DMS 273 (cell line): ENCODE measurements at regions not wholly inside any gene's neighbourhood (a gene's known extent, or its start where the extent isn't known, plus 50 kb on each side); places are given as distances from the start of the nearest gene placed in this dataset.
"Not testable (repeated sequence)": the region's sequence is repeated elsewhere in the genome, so short reads cannot be mapped to it uniquely, and the experiment has no call there.

Experiments
- DNase-seq: peaks from one replicate; lab custom pipeline; 2025; ENCODE audit not compliant: unreplicated experiment; lab: John Stamatoyannopoulos, UW

DNA sequence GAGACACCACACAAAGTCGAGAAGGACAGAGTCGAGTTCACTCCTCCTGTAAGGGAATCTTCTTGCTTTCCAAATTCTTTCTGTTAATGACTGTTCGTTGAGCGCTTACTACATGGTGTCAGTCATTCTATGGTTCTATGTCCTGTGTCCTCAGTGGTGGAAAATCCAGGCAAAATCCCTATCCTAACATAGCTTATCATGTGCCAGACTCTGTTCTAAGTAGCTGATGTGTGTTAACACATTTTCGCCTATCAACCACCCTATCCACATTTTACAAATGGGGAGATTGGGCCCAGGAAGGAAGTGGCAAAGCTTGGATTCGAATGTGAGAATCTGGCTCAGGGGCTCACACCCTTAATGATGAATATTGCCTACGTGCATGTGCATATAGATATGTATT lies 280.1 kb downstream of the GATA3 start:
- DNase-seq: no peak

DNA sequence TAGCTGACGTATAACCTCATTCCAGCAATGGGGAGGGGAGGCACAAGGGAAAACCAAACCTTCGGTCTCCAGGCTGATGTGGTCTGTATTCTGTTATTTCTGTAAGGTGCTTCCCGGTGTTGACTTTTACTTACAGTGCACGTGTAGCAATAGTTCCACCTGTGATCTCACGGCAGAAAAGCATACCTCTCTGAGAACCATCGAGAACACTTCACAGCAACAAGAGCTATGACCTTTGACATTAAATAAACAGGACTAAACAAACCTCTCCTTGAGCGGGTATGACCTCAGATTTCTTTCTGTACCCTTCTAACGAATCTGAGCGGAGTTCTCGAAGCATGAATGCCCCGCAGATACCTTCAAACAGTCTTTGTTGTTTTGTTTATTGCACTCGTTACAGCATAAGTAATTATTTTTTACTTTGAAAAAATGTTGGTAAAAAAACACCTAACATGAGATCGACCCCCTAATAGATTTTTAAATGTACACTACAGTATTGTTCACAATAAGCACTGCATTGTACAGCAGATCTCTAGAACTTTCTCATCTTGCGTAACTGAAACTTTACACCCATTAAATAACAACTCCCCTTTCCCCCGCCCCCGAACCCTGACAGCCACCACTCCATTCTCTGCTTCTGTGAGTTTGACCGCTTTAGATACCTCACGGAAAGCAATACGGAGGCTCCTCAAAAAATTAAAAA lies 282.3 kb downstream of the GATA3 start:
- DNase-seq: no peak

DNA sequence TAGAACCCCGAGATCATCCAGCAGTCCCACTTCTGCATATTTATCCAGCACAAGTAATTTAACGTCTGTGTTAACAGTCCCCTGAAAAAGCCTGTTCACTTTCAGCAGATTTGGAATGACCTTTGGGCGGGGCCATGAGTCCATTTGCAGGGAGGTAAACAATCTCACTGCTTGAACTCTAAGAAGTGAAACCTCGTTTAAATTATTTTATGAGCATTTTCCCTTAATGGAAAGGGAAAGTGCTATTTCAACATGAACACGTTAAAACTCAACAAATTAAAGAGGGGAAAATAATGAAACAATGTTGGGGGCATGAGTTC lies 282.8 kb downstream of the GATA3 start:
- no peak for DNase-seq

DNA sequence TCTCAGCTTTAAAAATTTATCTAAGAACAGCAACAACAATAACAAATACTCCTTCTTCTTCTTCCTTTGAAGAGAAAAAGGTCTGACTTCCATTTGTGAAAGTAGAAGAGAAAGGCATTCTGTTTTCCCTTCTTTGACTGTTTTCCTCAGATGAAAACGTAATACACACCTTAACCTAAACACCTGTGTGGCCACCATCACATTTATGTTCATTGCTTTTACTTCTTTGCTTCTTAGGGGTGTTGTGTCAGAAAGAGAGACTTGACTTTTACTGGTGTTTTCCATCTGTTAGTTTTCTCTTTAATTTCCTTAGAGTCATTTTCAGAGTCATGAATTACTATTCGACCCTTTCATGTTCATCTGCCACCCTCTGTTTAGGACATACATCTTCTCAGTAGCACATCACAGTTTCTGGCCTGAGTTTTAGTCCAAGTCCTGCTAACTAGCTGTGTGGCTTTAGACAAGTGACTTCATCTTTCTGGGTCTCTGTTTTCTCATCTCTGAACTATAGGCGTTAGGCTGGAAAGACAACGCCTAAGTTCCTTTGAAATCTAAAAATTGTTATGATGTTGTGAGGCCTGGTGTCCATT lies 283.8 kb downstream of the GATA3 start:
- DNase-seq: no peak

DNA sequence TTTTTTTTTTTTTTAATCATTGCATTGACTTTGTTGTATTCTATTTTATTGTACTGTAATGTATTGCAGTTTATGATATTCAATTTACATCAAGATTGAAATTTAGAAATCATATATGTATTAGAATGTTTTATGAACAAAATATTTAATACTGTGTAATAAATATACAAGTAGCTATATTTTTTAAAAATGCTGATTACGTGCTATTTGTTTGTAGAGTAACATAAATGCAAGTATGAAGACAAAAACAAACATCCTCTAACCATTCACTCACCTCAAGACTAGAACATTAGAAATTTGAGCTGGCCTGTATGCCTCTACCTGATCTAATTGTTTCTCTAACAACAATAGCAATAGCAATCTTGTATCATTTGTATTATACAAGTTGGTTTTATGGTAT lies 290.3 kb downstream of the GATA3 start:
- no peak for DNase-seq

DNA sequence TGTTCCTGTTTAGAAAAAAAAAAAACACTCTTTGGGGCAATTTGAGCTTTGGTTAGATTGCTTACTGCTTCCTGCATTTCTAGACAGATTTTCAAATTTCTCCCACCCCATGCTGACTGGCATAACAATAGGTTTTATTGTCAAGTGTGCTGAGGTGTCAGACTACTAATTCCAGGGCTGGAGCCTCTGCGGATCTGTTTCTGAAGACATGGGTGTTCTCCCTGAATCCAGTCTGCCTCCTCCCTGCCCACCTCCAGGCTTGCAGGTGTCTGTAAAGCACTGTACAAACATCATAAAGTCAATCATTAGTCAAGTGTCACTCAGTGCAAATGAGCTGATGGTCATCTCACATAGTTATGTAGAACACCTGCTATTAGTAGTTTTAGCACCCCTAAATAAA lies 292.4 kb downstream of the GATA3 start:
- no peak for DNase-seq

DNA sequence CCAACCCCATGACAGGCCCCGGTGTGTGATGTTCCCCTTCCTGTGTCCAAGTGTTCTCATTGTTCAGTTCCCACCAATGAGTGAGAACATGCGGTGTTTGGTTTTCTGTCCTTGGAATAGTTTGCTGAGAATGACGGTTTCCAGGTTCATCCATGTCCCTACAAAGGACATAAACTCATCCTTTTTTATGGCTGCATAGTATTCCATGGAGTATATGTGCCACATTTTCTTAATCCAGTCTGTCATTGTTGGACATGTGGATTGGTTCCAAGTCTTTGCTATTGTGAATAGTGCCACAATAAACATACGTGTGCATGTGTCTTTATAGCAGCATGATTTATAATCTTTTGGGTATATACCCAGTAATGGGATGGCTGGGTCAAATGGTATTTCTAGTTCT lies 293.1 kb downstream of the GATA3 start:
- DNase-seq: not testable (repeated sequence)

DNA sequence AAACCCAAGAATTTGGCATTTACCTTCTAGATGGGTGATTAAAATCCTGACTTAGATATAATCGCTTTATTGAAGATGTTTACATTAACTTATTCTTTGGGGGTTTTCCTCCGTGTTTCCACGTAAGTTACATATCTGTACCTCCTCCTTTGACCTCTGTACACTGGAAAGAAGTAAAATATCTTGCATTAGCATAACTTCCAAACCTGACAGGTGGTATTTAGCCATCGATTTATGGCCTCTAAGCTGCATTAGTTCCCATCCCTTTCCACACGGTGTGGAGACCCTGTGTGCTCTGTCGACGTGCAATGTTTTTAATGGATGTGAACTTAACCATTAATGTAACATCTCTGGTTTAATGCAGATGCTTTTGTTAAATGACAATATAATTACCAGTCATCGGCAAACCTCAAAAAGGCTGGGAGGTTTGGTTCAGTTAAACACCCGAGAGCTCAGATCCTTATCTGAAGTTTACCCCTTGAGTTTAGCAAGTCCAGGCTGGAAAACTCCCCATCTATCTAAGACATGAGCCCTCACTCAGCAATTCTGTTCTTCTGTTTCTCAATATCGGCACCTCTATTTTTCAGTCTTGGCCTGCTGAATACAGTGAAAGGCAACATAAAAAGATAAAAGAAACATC lies 295.2 kb downstream of the GATA3 start:
- DNase-seq: no peak

DNA sequence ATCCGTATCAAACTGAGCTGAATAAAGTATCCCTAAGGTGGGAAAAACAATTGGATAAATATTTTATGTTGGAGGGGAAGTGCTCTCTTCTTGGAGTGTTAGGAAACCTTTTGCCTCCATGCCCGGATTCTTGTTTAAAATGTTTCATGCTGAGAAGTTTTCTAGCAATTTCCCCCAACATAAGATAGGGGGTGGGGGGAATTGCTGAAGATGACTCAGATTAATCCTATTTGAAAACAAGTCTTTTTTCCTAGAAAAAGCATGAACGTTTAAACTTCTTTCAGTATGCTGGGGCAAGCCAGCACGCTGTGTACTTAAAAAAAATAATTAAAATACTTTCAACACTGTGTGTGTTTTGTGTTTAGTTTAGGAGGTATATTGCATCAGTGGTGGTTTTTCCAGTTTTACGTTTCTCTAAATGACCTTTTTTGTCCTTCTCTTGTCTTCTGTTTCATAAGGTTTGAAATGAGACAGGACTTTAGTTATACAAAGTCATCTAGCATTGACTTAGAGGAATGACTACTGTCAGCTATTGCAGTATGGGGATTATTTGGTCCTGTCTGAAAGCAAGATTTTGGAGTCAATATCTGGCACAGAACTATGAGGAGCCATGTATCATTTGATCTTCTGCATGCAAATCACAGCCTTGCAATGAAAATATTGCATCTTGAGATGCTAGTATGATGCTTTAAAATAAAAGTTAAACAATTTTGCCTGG lies 295.9 kb downstream of the GATA3 start:
- DNase-seq: no peak

DNA sequence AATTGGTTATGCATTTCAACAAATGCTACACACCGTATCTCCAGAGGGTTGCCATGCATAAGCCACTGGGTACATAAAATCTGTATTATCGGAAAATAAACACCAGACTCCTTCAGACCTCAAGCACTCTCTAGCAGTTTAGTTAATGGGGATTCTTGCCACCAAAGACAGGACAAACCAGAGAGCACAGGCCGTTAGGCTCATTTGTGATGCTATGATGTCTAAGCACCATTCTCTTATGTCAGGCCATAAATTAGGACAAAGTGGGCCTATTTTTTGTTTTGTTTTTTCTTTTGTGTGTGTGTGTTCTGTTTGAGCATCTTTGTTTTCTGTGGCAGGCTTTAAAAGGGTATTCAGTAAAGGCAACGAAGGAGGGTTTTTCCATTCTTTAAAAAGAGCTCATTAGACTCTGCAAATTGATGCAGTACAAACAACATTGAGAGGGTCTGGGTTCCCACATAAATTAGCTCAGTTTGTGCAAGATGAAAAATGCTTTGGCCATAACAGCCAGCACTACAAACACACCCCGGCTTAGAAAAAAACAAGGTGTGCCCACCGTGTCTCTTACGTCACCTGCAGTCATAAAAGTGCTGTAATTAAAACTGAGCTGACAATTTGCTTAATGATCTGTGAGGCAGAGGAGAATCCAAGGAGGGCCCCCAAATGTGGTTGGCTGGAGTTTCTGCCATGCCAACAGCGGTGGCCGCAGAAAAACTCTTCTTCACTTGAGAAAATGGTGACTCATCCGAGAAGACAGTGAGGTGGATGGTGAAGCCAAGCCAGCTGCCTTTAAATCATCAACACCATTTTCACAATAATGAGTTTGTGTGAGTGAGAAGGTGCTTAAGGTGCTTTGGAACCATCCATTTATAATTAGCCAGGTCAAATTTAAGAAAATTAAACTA lies 297.9 kb downstream of the GATA3 start:
- no peak for DNase-seq

DNA sequence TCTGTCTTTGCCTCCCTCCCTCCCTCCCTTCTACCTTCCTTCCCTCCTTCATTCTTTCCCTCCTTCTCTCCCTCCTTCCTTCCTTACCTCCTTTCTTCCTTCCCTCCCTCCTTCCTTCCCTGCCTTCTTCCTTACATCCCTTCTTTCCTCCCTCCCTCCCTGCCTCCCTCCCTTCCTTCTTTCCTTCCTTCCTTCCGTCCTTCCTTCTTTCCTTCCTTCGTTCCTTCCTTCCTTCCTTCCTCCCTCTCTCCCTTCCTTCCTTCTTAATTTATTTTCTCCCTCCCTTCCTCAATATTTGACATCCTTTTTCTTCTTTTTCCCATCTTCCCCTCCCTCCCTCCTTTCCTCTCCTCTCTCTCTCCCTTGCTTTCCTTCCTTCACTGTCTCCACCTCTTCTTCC lies 301.8 kb downstream of the GATA3 start:
- DNase-seq: no peak

DNA sequence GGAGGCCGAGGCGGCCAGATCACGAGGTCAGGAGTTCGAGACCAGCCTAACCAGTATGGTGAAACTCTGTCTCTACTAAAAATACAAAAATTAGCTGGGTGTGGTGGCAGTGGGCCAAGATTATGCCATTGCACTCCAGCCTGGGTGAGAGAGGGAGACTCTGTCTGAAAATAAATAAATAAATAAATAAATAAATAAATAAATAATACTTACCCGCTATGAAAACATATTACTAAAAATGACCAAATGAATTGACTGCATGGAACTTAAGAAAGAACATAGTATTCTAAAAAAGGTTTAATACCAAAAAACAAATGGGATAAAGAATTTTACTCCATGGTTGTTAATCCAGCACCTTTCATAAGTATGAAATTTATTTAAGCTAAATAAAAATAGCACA lies 305.0 kb downstream of the GATA3 start:
- no peak for DNase-seq

DNA sequence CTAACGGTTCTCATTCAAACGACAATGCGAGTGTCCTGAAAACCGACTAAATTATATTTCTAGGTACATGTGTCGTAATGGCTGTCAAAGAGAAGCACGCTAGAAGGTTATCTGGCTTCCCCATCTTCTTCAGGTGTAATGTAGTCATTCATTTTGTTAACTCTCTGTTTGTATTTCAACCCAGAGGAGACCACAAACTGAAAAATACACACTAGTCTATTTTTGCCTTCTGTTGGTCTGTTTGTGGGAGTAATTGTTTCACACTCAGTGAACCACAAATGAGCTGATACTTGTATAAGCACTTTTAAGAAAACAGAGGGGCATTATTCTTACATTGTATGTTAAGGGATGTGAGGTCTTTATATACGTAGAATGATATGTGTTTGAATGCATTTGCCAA lies 305.9 kb downstream of the GATA3 start:
- no peak for DNase-seq

DNA sequence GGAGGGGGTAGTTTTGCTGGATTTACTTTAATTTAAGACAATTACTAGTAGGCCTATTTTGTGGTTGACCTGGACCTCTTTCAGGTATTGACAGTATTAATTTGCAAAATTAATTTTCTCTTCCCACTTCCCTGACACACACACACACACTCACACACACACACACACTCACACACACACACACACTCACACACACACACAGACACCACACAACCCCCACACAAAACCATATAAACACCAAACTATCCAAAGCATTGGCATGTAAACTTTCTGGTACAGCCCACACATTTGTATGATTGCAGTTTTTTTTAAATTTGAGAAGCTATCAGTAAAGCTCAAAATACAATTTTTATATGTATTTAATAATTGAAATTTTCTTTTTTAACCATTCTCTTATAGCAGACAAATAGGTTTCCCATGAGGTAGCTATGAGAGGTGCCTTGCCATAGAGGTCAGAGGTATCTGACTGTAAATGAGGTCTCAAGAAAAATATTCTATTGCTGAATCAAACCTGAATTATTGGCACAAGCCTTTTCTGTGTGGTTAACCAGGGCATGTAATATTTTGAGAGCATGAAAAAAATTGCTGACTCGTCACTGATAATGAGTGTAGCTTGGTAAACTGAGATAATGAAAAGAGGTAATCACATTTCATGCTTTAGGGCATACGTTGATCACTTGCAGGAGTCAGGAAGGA lies 306.5 kb downstream of the GATA3 start:
- no peak for DNase-seq

DNA sequence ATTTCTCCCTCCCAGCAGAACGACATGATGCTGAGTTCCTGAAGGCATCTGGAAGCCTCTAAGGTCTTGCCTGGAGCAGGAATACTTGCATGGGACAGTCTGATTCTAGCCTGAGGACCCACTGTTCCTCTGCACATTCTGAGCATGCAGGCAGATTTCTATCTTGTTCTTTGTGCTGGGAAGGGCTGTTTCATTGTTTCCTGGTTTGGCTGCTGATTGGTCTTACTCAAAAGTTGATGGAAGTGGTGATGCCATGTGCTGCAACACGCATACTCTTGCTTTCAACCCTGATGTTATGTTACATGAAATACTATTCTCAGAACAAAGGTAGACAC lies 307.0 kb downstream of the GATA3 start:
- no peak for DNase-seq

DNA sequence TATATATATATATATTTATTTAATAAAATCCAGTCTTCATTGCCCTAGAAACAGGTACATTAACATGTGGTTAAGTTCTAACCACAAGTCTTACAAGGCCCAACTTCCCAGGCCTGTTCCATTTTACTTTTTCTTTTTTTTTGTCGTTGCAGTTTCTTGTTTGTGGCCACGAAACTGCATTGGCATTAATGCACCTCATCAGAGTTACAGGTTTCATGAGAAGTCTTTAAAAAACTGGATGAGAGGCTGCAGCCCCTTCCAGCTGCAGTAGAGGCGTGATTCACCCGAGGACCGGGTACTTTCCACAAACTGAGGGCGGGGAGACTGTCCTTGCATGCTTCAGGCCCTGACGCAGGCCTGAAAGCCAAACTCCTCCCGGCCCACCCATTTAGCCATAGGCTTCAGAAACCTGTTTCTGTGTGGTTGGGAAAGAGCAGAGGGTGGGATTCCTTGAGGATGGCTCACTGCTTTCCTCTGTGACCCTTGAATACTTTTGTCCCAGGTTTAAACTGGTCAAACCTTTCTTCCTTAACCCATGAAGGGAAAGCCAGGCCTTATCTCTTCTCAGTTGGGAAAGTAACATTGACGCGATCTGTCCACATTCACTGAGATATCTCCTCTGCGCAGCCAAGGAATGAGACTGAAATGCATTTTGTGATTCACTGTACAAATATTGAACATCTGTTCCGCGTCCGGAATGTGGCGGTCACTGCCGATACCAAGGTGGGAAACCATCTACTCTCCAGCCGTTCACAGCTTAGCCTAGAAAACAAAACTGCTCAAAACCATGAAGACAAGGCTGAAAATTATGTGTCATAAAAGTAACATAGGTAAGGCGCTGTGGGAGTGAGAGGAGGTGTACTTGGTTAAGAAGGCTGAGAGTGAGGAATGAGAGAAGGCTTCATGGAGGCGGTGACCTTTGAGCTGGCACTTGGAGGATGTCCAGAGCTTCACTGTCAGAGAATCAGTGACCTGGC lies 311.7 kb downstream of the GATA3 start:
- no peak for DNase-seq

DNA sequence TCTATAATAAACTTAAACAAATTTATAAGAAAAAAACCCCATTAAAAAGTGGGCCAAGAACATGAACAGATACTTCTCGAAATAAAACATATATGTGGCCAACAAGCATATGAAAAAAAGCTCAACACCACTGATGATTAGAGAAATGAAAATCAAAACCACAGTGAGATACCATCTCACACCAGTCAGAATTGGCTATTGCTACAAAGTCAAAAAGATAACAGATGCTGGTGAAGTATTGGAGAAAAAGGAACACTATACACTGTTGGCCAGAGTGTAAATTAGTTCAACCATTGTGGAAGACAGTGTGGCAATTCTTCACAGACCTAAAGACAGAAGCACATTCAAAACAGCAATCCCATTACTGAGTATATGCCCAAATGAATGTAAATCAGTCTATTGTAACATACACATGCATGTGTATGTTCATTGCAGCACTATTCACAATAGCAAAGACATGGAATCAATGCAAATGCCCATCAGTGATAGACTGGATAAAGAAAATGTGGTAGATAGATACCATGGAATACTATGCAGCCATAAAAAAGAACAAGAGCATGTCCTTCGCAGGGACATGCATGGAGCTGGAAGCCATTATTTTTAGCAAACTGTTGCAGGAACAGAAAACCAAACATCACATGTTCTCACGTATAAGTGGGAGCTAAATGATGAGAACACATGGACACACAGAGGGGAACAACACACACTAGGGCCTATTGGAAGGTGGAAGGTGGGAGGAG lies 313.4 kb downstream of the GATA3 start:
- not testable (repeated sequence) for DNase-seq

DNA sequence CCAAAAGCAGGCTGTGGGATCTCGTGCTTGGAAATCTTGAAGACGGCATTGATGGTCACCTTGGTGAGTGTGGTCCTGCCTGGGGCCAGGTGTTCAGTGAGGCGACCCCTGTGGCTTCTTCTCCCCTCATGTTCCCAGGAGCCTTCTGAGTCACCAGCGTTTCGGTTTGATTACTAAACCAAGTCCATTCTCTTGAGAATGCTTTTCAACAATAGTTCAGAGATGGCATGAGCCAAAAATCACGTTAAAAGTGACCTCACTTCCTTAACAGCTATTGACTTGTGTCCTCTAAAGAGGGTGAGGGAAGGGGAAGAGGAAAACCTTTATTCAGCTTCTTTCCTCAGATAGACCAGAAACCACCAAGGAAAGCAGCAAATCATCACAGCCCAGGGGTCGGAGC lies 315.2 kb downstream of the GATA3 start:
- DNase-seq: no peak

DNA sequence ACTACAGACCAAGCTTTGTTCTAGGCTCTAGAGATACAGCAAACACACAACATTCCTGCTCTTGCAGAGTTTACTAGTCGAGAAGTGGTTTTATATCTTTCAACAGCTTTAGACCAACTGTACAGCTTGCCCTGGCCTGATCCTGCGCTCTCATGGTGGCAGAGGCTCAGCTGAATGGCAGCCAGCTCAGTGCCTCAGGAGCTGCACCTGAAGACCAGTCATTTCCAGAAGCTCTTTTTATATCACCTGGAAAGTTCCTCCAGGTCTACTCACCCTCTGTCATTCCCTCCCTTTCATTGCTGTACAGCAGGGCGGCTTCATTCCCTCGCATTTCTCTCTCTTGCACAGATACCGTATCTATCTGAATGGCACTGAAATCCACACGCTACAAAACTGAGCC lies 319.8 kb downstream of the GATA3 start:
- no peak for DNase-seq
